HG03558 (cell line): ENCODE measurements at regions not wholly inside any gene's neighbourhood (a gene's known extent, or its start where the extent isn't known, plus 50 kb on each side); places are given as distances from the start of the nearest gene placed in this dataset.

Experiments used
- ATAC-seq: cut with Tn5 transposase; IDR thresholded peaks from one replicate; pipeline ENCODE4 v1.9.1; 2021; ENCODE audit warnings: moderate number of reproducible peaks; ENCODE audit not compliant: unreplicated experiment; ENCODE audit errors: extremely low read depth

GRCh38 chr13:111511805-111512504 is 191.5 kb downstream of the TEX29 start:
- no peak for ATAC-seq

DNA sequence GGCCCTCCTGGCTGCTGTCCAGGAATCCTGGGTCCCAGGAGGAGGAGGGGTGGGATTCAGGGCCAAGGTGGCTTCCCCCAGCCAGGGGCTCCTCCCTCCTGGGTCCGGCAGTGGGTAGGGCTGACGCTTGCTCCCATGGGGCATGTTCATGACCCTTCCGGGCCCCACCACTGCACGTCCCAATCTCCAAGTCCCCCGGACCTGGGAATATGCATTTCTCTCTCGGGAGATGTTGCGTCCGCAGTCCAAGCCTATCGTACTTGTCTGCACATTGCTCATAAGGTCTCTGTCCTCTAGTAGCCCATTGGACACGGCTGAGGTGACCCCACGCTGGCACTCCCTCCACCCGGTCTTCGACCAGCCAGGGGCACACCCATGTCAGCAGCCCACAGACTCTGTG is 192.3 kb downstream of the TEX29 start:
- no peak for ATAC-seq

DNA sequence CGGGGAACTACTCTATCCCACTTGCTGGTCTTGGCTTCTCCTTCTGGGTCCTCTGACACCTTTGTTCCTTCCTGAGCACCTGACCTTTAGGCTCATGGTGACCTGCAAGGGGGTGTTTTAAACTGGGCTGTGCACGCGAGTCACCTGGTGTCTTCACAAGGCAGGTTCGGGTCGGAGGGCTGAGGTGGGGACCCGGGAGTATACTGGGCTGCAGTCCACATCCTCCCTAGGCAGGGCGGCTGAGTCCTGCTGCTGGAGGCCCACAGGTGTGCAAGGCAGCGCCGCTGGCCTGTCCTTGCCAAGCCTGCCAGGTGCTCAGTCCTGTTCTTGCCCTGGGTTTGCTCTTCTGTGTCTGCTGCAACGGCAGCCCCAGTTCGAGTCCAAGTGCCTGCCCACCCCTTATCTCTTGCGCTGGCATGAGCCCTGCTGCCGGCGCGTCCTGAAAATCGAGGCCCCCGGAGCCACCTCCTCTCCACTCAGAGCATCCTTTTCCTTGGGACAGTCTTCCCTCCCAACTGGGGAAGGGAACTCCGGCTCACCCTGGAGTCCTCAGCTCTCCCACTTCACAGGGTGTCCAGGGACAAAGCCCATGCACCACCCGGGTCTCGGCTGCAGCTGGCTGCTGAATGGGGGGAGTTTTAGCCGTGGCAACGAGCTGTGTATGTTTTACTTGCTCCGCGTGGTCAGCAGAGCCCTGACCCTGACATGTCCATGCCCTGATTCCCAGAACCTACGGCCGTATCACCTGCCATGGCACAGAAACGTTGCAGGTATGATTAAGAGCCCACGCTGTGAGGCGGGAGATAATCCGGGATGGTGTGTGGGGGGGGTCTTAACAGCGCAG is 193.5 kb downstream of the TEX29 start:
- ATAC-seq: no peak

- ATAC-seq: no peak
Measured at GRCh38 chr13:111514610-111515306, 194.3 kb downstream of the TEX29 start.

DNA sequence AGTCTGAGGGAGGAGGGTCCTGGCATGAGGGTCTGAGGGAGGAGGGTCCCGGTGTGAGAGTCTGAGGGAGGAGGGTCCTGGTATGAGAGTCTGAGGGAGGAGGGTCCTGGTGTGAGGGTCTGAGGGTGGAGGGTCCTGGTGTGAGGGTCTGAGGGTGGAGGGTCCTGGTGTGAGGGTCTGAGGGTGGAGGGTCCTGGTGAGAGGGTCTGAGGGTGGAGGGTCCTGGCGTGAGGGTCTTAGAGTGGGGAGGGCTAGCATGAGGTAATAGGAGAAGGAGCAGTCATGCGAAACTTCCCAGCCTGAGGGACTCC is 194.8 kb downstream of the TEX29 start:
- no peak for ATAC-seq

GRCh38 chr13:111515635-111516034 is 195.2 kb downstream of the TEX29 start:
- ATAC-seq: no peak

GRCh38 chr13:111516712-111517640 is 196.5 kb downstream of the TEX29 start:
- ATAC-seq: no peak

GRCh38 chr13:111517641-111518010 is 197.2 kb downstream of the TEX29 start:
- no peak for ATAC-seq

DNA sequence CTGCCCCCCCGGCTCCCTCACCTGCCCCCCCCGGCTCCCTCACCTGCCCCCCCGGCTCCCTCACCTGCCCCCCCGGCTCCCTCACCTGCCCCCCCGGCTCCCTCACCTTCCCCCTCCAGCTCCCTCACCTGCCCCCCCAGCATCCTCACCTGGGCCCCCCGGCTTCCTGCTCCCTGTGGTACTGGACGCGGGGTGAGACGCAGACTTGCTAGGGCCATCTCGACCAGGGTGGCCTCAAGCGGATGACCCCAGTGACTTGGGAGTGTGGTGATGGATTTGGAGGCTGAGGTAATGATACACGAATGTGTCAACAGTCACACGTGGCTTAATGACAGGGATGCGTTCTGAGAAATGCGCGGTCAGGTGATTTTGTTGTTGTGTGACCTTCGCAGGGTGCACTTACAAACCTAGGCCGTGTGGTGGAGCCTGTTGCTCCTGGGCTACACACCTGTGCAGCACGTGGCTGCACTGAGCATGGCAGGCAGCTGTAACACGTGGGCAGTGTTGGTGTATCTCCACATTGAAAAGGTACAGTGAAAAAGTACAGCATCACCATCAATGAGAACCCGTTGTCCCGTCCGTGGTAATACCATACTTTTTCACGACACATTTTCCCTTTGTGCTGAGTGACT is 197.8 kb downstream of the TEX29 start:
- no peak for ATAC-seq

- ATAC-seq: no peak
Measured at GRCh38 chr13:111519041-111519440, 198.6 kb downstream of the TEX29 start.

DNA sequence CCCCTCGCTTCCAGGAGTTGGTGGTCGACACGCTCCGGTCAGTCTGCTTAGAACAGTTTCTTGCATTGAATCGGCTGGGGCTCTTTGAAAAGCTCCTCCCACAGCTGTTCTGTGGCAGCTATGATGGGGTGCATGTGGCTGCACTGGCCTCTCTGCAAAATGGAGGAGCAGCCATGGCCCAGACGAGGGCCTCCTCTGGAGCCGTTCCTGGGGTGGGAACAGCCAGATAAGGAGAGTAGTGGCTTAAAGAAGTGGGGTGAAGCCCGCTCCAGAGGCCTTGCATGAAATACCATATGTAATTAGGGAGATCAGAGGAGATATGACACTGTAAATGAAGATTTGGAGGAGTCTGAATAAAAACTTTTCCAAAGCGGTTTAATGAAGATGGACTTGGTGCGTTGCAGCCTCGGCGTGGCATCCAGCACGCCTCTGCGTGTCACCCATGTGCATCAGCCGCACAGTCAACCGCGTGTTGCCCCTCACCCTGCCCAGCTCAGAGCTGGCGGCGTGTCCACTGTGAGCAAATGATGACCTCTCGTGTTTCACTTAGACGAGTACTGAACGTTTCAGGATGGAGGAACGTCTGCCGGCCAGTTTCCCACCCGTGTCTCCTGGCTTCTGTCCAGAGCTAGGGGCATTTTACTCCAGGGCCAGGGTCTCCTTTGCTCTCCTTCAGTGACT is 199.2 kb downstream of the TEX29 start:
- ATAC-seq: no peak

DNA sequence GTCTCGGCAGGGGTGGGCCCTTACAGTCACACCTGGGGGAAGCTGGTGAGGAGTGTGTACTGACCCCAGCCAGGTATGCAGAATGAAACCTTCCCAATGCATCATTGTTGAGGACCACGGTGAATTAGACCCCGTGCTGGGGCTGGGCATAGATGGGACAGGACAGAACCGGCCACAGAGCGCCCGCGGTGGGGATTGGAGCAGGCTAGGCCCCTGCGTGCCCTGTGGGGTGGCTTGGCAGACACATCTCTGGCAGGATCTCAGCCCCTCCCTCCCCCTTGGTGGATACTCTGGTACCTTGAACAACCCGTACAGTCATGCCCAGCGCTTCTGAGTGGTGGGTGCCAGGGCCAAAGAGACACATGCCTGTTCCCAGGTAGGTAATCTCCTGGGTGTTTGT is 200.6 kb downstream of the TEX29 start:
- no peak for ATAC-seq

GRCh38 chr13:111521691-111522229 is 201.3 kb downstream of the TEX29 start:
- no peak for ATAC-seq

- no peak for ATAC-seq
Measured at GRCh38 chr13:111525320-111526118, 205.1 kb downstream of the TEX29 start.

GRCh38 chr13:111526922-111527321 is 206.5 kb downstream of the TEX29 start:
- no peak for ATAC-seq

GRCh38 chr13:111527614-111528229 is 207.3 kb downstream of the TEX29 start:
- ATAC-seq: no peak

DNA sequence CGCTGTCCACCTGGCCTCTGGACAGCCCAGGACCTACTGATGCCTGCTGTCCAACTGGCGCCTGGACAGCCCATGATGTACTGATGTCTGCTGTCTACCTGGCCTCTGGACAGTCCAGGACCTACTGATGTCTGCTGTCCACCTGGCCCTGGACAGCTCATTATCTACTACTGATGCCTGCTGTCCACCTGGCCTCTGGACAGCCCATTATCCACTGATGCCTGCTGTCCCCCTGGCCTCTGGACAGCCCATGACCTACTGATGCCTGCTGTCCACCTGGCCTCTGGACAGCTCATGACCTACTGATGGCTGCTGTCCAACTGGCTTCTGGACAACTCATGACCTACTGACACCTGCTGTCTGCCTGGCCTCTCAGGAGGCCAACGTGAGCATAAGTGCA is 208.1 kb downstream of the TEX29 start:
- ATAC-seq: no peak
